Right atrium auricular region (tissue), 2 donors: ENCODE measurements at regions not wholly inside any gene's neighbourhood (a gene's known extent, or its start where the extent isn't known, plus 50 kb on each side); places are given as distances from the start of the nearest gene placed in this dataset.

Source experiments
- DNase-seq: peaks from one replicate; pipeline ENCODE4 v3.0.0-alpha.2; 2019; ENCODE audit warnings: low spot score
- H3K27ac ChIP-seq, 2 donors: fragments of 200-600 bp; sonication (generic); 1 replicate in 1 of 2; 2 replicates in 1 of 2; pipeline ENCODE4 v1.5.1; 2016 to 2019
- H3K27me3 ChIP-seq, 2 donors: fragments of 200-600 bp; sonication (generic); one replicate each; pipeline versions ENCODE4 v1.5.1 to v1.6.0; 2017 to 2019
- H3K36me3 ChIP-seq: fragments of 200-600 bp; sonication (generic); one replicate; pipeline ENCODE4 v1.5.1; 2016
- H3K4me1 ChIP-seq, 2 donors: fragments of 200-600 bp; sonication (generic); one replicate each; pipeline versions ENCODE4 v1.5.1 to v1.6.0; 2017 to 2019
- H3K4me3 ChIP-seq, 2 donors: fragments of 200-600 bp; sonication (generic); 1 replicate in 1 of 2; 2 replicates in 1 of 2; pipeline ENCODE4 v1.5.1; 2017 to 2019; ENCODE audit warnings: mild to moderate bottlenecking in 1 of 2, moderate library complexity in 1 of 2
- H3K9me3 ChIP-seq, 2 donors: fragments of 200-600 bp; sonication (generic); one replicate each; pipeline ENCODE4 v1.5.1; 2019
- TF ChIP-seq, protein P1 (sequence below), 2 donors: fragments of 200-600 bp; sonication (generic); IDR thresholded peaks; one replicate each; pipeline ENCODE4 v1.5.1; 2019; ENCODE audit warnings: antibody characterized with exemption in 2 of 2

DNA sequence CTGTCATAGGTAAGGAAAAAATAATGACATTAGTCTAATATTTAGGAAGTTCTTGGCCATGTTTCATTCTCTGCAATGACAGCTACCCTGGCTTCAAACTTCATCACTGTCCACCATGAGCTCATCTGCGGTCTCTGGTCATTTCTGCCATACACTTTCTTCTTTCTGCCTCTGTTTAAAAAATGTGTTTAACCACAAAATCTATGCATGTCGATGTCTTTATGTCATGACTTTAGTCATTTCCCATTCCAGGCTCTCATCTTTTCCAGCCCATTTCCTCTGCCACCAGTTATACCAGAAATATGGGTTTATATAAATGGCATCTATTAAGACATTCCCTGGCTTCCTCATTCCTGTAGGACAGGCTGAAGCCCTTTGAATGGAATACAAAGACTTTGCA lies 68.5 kb upstream of the DUSP10 start:
- TF ChIP-seq, protein P1, sequence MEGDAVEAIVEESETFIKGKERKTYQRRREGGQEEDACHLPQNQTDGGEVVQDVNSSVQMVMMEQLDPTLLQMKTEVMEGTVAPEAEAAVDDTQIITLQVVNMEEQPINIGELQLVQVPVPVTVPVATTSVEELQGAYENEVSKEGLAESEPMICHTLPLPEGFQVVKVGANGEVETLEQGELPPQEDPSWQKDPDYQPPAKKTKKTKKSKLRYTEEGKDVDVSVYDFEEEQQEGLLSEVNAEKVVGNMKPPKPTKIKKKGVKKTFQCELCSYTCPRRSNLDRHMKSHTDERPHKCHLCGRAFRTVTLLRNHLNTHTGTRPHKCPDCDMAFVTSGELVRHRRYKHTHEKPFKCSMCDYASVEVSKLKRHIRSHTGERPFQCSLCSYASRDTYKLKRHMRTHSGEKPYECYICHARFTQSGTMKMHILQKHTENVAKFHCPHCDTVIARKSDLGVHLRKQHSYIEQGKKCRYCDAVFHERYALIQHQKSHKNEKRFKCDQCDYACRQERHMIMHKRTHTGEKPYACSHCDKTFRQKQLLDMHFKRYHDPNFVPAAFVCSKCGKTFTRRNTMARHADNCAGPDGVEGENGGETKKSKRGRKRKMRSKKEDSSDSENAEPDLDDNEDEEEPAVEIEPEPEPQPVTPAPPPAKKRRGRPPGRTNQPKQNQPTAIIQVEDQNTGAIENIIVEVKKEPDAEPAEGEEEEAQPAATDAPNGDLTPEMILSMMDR (IDR thresholded peaks at IDR 0.05) = no peak
- no peak overlapping the region for H3K27ac ChIP-seq
- no peaks in the 10 kb centered on the region for H3K36me3 ChIP-seq
- no peaks in the 10 kb centered on the region for H3K27me3 ChIP-seq
- DNase-seq = no peak
- H3K4me1 ChIP-seq = no peaks in the 10 kb centered on the region
- H3K9me3 ChIP-seq = no peaks in the 10 kb centered on the region
- H3K4me3 ChIP-seq = no peak overlapping the region

DNA sequence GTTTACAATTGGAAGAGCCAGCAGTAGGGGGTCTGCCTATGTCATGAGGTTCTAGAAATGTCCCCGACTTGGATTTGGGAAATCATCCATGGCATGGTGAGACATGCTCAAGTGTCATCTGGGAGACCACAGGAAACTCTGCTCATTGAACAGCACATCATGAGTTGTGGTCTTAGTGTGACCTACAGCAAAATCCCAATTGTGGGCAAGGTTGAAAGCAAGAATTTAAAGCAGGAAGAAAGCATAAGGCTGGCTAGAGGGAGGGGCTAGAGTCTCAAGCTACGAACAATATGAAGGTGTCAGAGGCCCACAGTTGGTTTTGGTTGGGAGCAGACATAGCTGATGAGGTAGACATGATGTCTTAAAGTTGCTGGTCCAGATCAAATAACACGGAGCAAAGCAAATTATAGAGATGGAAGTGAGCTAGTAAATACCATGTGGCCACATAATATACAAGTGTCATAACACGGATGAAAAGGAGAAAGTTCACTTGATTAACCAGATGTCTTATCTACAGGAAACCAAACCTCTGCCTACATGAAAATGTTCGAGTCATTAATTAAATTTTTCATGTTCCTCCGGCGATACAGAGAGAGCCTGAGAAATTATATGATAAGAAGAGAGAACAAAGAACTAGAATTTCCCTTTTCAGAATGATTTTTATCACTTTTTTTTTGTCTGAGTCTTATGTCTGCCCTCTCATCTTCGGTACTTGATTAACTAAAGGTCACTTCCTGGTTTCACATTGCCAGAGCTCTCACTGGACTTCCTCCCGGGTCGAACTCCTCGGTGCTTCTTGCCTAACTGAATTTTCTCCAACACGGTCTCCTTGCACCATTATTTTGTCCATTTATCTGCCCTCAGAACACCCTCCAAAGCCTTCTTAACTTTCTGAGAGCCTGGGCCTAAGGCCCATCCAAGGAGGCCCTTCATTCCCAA lies 67.5 kb upstream of the DUSP10 start:
- Histone ChIP-seq H3K4me3 (no peak overlapping the region), H3K36me3 (no peaks in the 10 kb centered on the region), H3K27me3 (no peaks in the 10 kb centered on the region), H3K9me3 (no peaks in the 10 kb centered on the region), H3K27ac (no peak overlapping the region), H3K4me1 (no peaks in the 10 kb centered on the region)
- TF ChIP-seq, protein P1 (IDR thresholded peaks at IDR 0.05) = no peak
- no peak for DNase-seq

DNA sequence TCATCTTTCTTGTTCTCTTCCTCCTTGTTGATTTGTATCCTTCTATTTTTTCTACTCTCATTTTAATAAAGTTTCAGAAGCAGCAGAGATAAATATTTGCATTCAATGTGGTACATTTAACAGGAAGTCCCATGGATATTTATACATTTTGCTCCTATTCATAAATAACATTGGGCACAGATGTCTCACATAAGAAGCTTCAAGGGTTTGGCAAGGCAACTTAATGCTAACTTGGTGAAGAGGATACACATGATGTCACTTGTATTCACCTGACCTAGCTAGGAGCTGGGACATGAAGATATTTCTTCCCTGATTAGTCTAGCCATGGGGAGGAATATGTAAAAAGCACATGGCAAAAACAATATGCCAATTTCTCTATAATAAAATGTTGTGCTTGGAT lies 65.1 kb upstream of the DUSP10 start:
- DNase-seq = no peak
- H3K4me1 ChIP-seq = no peaks in the 10 kb centered on the region
- TF ChIP-seq, protein P1 (IDR thresholded peaks at IDR 0.05) = no peak
- no peaks in the 10 kb centered on the region for H3K9me3 ChIP-seq
- H3K36me3 ChIP-seq = no peaks in the 10 kb centered on the region
- H3K4me3 ChIP-seq = no peak overlapping the region
- no peak overlapping the region for H3K27ac ChIP-seq
- no peaks in the 10 kb centered on the region for H3K27me3 ChIP-seq

DNA sequence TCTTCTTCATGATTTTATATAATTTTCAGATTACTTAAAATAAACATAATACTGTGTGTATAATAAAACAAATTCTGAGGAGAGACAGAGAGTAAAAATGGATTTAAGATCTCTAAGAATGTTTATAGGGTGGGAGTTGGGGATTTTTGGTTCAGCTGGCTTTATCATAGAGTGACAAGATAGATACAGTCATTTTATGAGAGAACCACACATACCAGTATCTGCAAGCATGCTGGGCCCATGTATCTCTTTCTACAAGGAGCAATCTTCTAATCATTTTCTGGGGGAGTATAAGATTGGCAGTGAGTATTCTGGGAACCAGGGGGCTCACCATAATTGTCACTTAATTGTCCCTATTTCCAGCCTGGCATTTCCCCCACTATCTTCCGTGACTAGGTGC lies 64.3 kb upstream of the DUSP10 start:
- DNase-seq = no peak

DNA sequence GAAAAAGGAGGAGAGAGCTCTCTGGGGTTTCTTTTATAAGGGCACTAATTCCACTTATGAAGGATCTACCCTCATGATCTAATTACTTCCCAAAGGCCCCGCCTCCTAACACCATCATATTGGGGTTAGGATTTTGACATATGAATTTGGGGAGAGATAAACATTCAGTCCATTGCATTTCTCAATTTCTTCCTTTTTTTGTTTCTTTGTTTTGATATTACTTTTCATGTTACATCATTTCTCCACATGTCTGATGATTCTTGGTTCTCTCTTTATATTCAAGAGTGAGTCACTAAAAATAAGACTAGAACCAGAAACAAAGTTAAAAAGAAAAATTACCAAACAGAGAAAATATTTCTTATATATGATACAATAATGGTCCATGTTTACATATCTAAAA lies 63.2 kb upstream of the DUSP10 start:
- no peak for DNase-seq
- Histone ChIP-seq H3K4me1 (no peaks in the 10 kb centered on the region), H3K4me3 (no peak overlapping the region), H3K9me3 (peaks cover 0 to under 1% of the 10 kb centered on the region in 2 donors), H3K27me3 (no peaks in the 10 kb centered on the region), H3K27ac (no peak overlapping the region), H3K36me3 (no peaks in the 10 kb centered on the region)
- TF ChIP-seq, protein P1 (IDR thresholded peaks at IDR 0.05) = no peak

More for the DNA sequence above, 64.3 kb upstream of the DUSP10 start:
- Histone ChIP-seq H3K36me3 (no peaks in the 10 kb centered on the region), H3K4me1 (no peaks in the 10 kb centered on the region), H3K27me3 (no peaks in the 10 kb centered on the region), H3K27ac (no peak overlapping the region), H3K4me3 (no peak overlapping the region), H3K9me3 (no peaks in the 10 kb centered on the region)
- TF ChIP-seq, protein P1 (IDR thresholded peaks at IDR 0.05) = no peak
